ENCODE measurements at regions not wholly inside any gene's neighbourhood (a gene's known extent, or its start where the extent isn't known, plus 50 kb on each side); places are given as distances from the start of the nearest gene placed in this dataset.

DNA sequence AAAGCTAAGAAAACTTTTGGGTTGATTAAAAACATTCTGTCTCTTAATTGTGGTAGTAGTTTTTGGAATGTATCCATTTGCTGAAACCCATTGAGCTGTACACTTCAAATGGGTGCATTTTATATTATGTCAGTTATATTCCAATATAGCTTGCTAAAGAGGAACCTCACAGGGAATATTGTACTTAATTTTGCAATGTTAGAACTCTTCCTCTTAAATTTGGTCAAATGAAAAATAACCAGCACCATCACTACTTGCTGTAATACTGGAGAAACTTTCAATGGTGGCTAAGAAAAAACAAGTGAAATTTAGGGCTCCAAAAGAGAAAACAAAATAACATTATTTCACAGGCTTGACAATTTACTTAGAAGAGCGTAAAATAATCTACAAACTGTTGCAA is 651.5 kb downstream of the MAFB start:
- TF ChIP-seq, protein P1, sequence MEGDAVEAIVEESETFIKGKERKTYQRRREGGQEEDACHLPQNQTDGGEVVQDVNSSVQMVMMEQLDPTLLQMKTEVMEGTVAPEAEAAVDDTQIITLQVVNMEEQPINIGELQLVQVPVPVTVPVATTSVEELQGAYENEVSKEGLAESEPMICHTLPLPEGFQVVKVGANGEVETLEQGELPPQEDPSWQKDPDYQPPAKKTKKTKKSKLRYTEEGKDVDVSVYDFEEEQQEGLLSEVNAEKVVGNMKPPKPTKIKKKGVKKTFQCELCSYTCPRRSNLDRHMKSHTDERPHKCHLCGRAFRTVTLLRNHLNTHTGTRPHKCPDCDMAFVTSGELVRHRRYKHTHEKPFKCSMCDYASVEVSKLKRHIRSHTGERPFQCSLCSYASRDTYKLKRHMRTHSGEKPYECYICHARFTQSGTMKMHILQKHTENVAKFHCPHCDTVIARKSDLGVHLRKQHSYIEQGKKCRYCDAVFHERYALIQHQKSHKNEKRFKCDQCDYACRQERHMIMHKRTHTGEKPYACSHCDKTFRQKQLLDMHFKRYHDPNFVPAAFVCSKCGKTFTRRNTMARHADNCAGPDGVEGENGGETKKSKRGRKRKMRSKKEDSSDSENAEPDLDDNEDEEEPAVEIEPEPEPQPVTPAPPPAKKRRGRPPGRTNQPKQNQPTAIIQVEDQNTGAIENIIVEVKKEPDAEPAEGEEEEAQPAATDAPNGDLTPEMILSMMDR (IDR thresholded peaks at IDR 0.05; ENCODE audit: extremely low read depth in 1 of 2, insufficient read depth in 1 of 2, low read depth in 1 of 2, low read length in 2 of 2) = no peak
- TF ChIP-seq POLR2AphosphoS5 (IDR thresholded peaks at IDR 0.05; ENCODE audit: insufficient read depth, low read depth, low read length) (no peak), FOS (IDR thresholded peaks at IDR 0.05; ENCODE audit: borderline replicate concordance, insufficient read depth, low read length) (no peak), POLR2A (IDR thresholded peaks at IDR 0.05; ENCODE audit: low read depth, low read length) (no peak), EZH2 (IDR thresholded peaks at IDR 0.05; ENCODE audit: borderline replicate concordance, low read depth, low read length, severe bottlenecking) (no peak), JUN (IDR thresholded peaks at IDR 0.05; ENCODE audit: borderline replicate concordance, insufficient read depth, insufficient read length, low read depth) (no peak), MYC (IDR thresholded peaks at IDR 0.05; ENCODE audit: low read depth, low read length) (no peak), GATA2 (IDR thresholded peaks at IDR 0.05; ENCODE audit: insufficient read depth, insufficient read length, low read depth, low read length) (no peak)
- TF ChIP-seq, protein P2, sequence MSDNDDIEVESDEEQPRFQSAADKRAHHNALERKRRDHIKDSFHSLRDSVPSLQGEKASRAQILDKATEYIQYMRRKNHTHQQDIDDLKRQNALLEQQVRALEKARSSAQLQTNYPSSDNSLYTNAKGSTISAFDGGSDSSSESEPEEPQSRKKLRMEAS (IDR thresholded peaks at IDR 0.05; ENCODE audit: insufficient read depth, insufficient read length) = no peak
